T-cell (primary cell): ENCODE measurements at regions not wholly inside any gene's neighbourhood (a gene's known extent, or its start where the extent isn't known, plus 50 kb on each side); places are given as distances from the start of the nearest gene placed in this dataset.

ENCODE experiments used
- ATAC-seq, 4 experiments: fragments of 200-7000 bp in 3 of 4; fragments of 150-1000 bp in 1 of 4; cut with Tn5 transposase; replicated peaks in 1 of 4; 1 replicate in 3 of 4; 2 replicates in 1 of 4; pipeline ENCODE4 v1.10.0; 2021; ENCODE audit warnings: moderate library complexity in 3 of 4, mild to moderate bottlenecking in 2 of 4, moderate number of reproducible peaks in 1 of 4
- CTCF ChIA-PET, 2 donors: fragments of 300-600 bp; sonication (Branson Sonifier 250); formaldehyde crosslinking; loops; one replicate each; lab custom pipeline; 2022; ENCODE audit warnings: antibody characterized with exemption in 2 of 2; lab: Charles Lee
- POLR2A ChIA-PET, 2 donors: fragments of 300-600 bp; sonication (Branson Sonifier 250); formaldehyde crosslinking; loops; one replicate each; lab custom pipeline; 2022; ENCODE audit warnings: antibody characterized with exemption in 2 of 2; lab: Charles Lee
- DNase-seq, 35 experiments: peaks; one replicate each; pipeline versions ENCODE4 v3.0.0 to v3.0.0-alpha.2; 2013 to 2023
- H3K27ac ChIP-seq: one replicate; pipeline ENCODE4 v1.5.1; 2013; ENCODE audit warnings: low read length
- H3K27me3 ChIP-seq, 2 experiments: replicated peaks in 1 of 2; 1 replicate in 1 of 2; 2 replicates in 1 of 2; pipeline versions ENCODE4 v1.6.1 to v1.7.0; 2013; ENCODE audit warnings: low read length in 1 of 2, mixed read lengths in 1 of 2; ENCODE audit not compliant: control insufficient read depth in 2 of 2, insufficient read depth in 2 of 2; ENCODE audit errors: extremely low read depth in 1 of 2
- H3K36me3 ChIP-seq, 2 donors: 1 replicate in 1 of 2; 2 replicates in 1 of 2; pipeline versions ENCODE4 v1.6.1 to v1.7.0; 2013; ENCODE audit warnings: low read length in 1 of 2; ENCODE audit not compliant: control insufficient read depth in 2 of 2, insufficient read depth in 1 of 2; ENCODE audit errors: extremely low read depth in 1 of 2
- H3K4me1 ChIP-seq, 2 experiments: 1 replicate in 1 of 2; 2 replicates in 1 of 2; pipeline versions ENCODE4 v1.6.1 to v1.7.0; 2013; ENCODE audit warnings: low read length in 2 of 2, mixed read lengths in 1 of 2; ENCODE audit not compliant: insufficient read depth in 2 of 2, control insufficient read depth in 1 of 2; ENCODE audit errors: extremely low read depth in 1 of 2
- H3K4me3 ChIP-seq, 2 donors: 1 replicate in 1 of 2; 2 replicates in 1 of 2; pipeline versions ENCODE4 v1.5.1 to v1.7.0; 2013; ENCODE audit warnings: mild to moderate bottlenecking in 2 of 2, low read length in 1 of 2, moderate library complexity in 1 of 2; ENCODE audit not compliant: control insufficient read depth in 1 of 2; ENCODE audit errors: extremely low read depth in 1 of 2
- H3K9me3 ChIP-seq: 2 replicates; pipeline ENCODE4 v1.7.0; 2013
- H3K27ac Mint-ChIP-seq, 2 donors: one replicate each; pipeline ENCODE4 v1.8.0; 2020 to 2021; ENCODE audit warnings: mild to moderate bottlenecking in 2 of 2, mixed read lengths in 2 of 2
- H3K27me3 Mint-ChIP-seq, 2 donors: one replicate each; pipeline ENCODE4 v1.8.0; 2021 to 2022; ENCODE audit warnings: mixed read lengths in 2 of 2
- H3K36me3 Mint-ChIP-seq: one replicate; pipeline ENCODE4 v1.8.0; 2021; ENCODE audit warnings: mixed read lengths
- H3K4me1 Mint-ChIP-seq, 3 donors: one replicate each; pipeline ENCODE4 v1.8.0; 2020 to 2022; ENCODE audit warnings: mixed read lengths in 3 of 3, mild to moderate bottlenecking in 1 of 3
- H3K4me3 Mint-ChIP-seq, 3 donors: one replicate each; pipeline ENCODE4 v1.8.0; 2020 to 2022; ENCODE audit warnings: mild to moderate bottlenecking in 3 of 3, mixed read lengths in 3 of 3, moderate library complexity in 3 of 3
- H3K9me3 Mint-ChIP-seq, 3 donors: one replicate each; pipeline ENCODE4 v1.8.0; 2020 to 2022; ENCODE audit warnings: mixed read lengths in 3 of 3
- WGBS: methylation state at CpG from one replicate; pipeline ENCODE4 v1.1.5; 2013; ENCODE audit warnings: missing lambda C conversion rate; ENCODE audit not compliant: insufficient coverage; 5-methylcytosine and 5-hydroxymethylcytosine counted together

GRCh38 chr18:71403501-71403900, 1114.7 kb downstream of the SOCS6 start:
- Mint-ChIP-seq H3K9me3 (peaks cover 0 to 5% (median 0%) of the 10 kb centered on the region in 3 donors), H3K4me1 (no peaks in the 10 kb centered on the region), H3K27me3 (no peaks in the 10 kb centered on the region), H3K4me3 (no peak overlapping the region), H3K36me3 (no peaks in the 10 kb centered on the region), H3K27ac (no peak overlapping the region)
- POLR2A ChIA-PET = no interaction called here
- H3K27ac ChIP-seq = no peak overlapping the region
- CTCF ChIA-PET = no interaction called here
- H3K9me3 ChIP-seq = no peaks in the 10 kb centered on the region
- WGBS = no CpG with 5 or more reads among the region's 2 CpGs
- H3K36me3 ChIP-seq = no peaks in the 10 kb centered on the region
- no peak overlapping the region for H3K4me3 ChIP-seq
- DNase-seq (no peak), ATAC-seq (no peak)
- H3K27me3 ChIP-seq = no peaks in the 10 kb centered on the region
- no peaks in the 10 kb centered on the region for H3K4me1 ChIP-seq

DNA sequence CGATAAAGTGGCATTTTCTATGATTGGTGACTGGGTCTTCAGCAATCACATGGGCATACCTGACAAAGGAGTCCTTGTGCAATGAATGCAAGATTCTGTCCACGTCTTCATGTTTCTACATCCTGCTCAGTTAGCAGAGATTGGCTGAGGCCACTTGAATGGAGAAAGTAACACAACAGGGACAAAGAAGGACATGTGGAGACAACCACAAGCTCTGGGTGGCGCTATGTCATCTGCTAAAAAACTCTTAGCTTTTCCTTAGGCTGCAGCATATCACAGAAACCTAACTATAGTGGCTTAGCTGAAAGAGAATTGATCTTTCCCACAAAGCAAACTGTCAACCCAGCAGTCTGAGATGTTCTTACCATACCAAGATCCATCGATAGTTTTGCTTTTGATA, 1109.7 kb downstream of the SOCS6 start:
- DNase-seq = no peak

GRCh38 chr18:71388148-71388547, 1099.3 kb downstream of the SOCS6 start:
- Histone ChIP-seq H3K9me3 (no peaks in the 10 kb centered on the region), H3K4me3 (no peak overlapping the region), H3K4me1 (no peaks in the 10 kb centered on the region), H3K27ac (no peak overlapping the region), H3K36me3 (no peaks in the 10 kb centered on the region), H3K27me3 (no peaks in the 10 kb centered on the region)
- CTCF ChIA-PET = no interaction called here
- Mint-ChIP-seq H3K36me3 (no peaks in the 10 kb centered on the region), H3K27me3 (no peaks in the 10 kb centered on the region), H3K27ac (no peak overlapping the region), H3K9me3 (peaks cover 0 to 3% (median 2%) of the 10 kb centered on the region in 3 donors), H3K4me1 (no peaks in the 10 kb centered on the region), H3K4me3 (no peak overlapping the region)
- no peak for DNase-seq
- no peak for ATAC-seq
- WGBS = no CpG with 5 or more reads among the region's 3 CpGs
- POLR2A ChIA-PET = no interaction called here

More for the DNA sequence above, 1109.7 kb downstream of the SOCS6 start:
- Histone ChIP-seq H3K9me3 (no peaks in the 10 kb centered on the region), H3K4me3 (no peak overlapping the region), H3K27me3 (no peaks in the 10 kb centered on the region), H3K4me1 (no peaks in the 10 kb centered on the region), H3K36me3 (no peaks in the 10 kb centered on the region), H3K27ac (no peak overlapping the region)
- Mint-ChIP-seq H3K4me3 (no peak overlapping the region), H3K9me3 (peaks cover 0 to 3% (median 0%) of the 10 kb centered on the region in 3 donors), H3K27me3 (no peaks in the 10 kb centered on the region), H3K4me1 (no peaks in the 10 kb centered on the region), H3K27ac (no peak overlapping the region), H3K36me3 (no peaks in the 10 kb centered on the region)
- WGBS = 48% methylated on average over 3 of the region's 4 CpGs
- ChIA-PET POLR2A (no interaction called here), CTCF (interaction anchor here in 1 of 2 donors (0.9 kb wide), 1 partner anchor 22 kb away, joined by 4 read pairs; no protein-coding TSS in a partner anchor)
- no peak for ATAC-seq

DNA sequence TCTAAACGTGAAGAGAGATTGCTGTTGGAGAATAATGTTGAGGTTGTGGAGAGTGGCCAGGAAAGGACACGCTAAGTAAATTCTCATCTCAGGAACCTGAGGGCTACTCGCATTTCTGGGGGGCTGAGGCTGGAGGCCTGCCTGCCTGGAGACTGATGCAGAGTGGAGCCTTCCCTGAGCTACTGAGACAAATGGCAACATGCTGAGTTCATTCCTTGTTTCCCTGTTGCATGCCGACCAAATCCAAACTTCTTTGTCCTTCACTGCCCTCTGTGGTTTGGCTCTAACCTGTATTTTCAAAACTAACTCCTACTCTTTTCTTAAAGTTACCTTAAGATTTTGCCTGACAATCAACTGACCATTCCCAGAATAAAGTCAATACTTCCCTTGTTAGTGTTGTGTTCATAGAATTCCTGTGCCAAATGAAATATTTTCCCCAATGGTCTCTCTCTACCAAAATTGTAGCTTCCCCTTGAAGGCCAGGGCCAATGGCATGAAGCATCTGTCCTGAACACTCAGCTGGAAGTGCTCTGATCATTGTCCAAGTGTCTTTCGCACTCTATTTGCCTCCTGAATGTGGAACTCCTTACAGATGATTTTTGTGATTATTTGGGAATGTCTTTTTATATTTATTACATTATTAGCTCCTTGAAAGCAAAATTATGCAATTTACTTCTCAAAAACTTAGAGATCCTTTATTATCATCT, 1085.6 kb downstream of the SOCS6 start:
- H3K9me3 Mint-ChIP-seq = no peaks in the 10 kb centered on the region
- no peak overlapping the region for H3K4me3 Mint-ChIP-seq
- Histone ChIP-seq H3K4me1 (no peaks in the 10 kb centered on the region), H3K27ac (no peak overlapping the region), H3K36me3 (no peaks in the 10 kb centered on the region), H3K9me3 (no peaks in the 10 kb centered on the region), H3K27me3 (no peaks in the 10 kb centered on the region), H3K4me3 (no peak overlapping the region)
- CTCF ChIA-PET = no interaction called here
- ATAC-seq (no peak), DNase-seq (no peak)
- H3K4me1 Mint-ChIP-seq = no peaks in the 10 kb centered on the region
- POLR2A ChIA-PET = no interaction called here
- no peak overlapping the region for H3K27ac Mint-ChIP-seq
- no peaks in the 10 kb centered on the region for H3K36me3 Mint-ChIP-seq
- H3K27me3 Mint-ChIP-seq = no peaks in the 10 kb centered on the region
- WGBS = 57% methylated on average over 4 of the region's 5 CpGs

DNA sequence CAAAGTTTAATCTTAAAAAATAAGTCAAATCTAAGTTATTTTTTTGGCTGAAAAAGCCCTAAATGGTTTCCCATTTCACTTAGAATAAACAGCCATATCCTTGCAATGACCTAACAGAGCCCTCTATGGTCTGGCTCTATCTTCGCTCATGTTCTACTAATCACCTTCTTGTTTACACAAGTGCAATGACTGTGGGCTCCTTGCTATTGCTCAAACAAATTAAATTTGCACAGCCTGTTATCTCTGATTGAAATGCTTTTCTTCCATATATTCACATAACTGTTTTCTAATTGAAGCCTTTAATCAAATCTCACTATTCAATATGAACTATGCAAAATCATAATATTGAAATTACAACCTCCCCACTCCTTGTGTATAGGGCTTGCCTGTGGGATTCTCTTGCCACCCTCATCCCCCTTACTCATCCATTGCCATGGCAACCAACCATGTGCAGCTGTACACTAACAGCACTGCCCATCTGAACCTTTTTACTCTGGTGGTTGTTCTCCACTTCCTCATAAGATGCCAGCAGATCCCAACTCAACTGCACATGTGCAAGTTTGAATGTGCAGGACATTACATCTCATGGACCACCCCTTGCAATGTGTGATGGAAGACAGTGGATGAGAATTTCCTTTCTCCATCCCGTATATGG, 1083.2 kb downstream of the SOCS6 start:
- ChIA-PET POLR2A (interaction anchor here in 1 of 2 donors (0.5 kb wide), 1 partner anchor 537 kb away, joined by 5 read pairs; no protein-coding TSS in a partner anchor), CTCF (no interaction called here)
- 86% methylated on average over 1 of the region's 2 CpGs for WGBS
- H3K27ac ChIP-seq = no peak overlapping the region
- no peak overlapping the region for H3K27ac Mint-ChIP-seq
- H3K36me3 Mint-ChIP-seq = no peaks in the 10 kb centered on the region
- no peaks in the 10 kb centered on the region for H3K9me3 ChIP-seq
- no peaks in the 10 kb centered on the region for H3K27me3 ChIP-seq
- ATAC-seq (no peak), DNase-seq (no peak)
- no peaks in the 10 kb centered on the region for H3K36me3 ChIP-seq
- no peaks in the 10 kb centered on the region for H3K4me1 Mint-ChIP-seq
- no peak overlapping the region for H3K4me3 Mint-ChIP-seq
- H3K4me1 ChIP-seq = no peaks in the 10 kb centered on the region
- no peak overlapping the region for H3K4me3 ChIP-seq
- peaks cover under 1 to 13% (median 4%) of the 10 kb centered on the region in 3 donors for H3K9me3 Mint-ChIP-seq
- H3K27me3 Mint-ChIP-seq = no peaks in the 10 kb centered on the region

DNA sequence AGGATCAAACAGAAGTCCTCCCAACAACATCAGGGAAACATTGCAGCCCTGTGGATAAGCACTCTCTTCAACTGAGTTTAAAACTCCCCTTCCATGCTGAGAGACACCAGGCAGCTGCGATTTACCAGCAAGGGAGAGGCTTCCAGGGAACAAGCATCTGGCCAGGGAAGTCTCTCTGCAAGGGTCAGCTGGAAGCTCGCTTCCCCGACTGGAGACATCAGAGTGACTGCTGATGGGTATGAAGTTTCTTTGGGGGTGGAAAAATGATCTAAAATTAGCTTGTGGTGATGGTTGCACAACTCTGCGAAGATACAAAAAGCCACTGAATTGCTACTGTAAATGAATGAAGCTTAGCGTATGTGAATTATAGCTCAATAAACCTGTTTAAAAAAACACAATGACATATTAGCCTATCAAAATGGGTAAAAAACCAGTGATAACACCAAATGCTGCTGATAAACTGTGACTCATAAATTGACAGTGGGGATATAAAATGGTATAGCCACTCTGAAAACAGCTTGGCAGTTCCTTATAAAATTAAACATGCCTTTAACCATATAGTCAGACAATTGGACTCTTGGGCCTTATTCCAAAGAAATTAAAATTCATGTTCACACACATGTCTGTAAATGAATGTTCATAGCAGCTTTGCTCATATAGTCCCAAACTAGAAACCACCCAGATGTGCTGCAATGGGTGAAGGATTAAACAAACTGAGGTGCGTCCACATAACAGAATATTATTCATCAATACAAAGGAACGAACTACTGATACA, 1082.0 kb downstream of the SOCS6 start:
- H3K36me3 ChIP-seq = no peaks in the 10 kb centered on the region
- no peaks in the 10 kb centered on the region for H3K27me3 Mint-ChIP-seq
- H3K4me3 ChIP-seq = no peak overlapping the region
- H3K9me3 Mint-ChIP-seq = peaks cover 7 to 23% (median 12%) of the 10 kb centered on the region in 3 donors
- POLR2A ChIA-PET = no interaction called here
- no peak overlapping the region for H3K27ac Mint-ChIP-seq
- CTCF ChIA-PET = no interaction called here
- H3K27ac ChIP-seq = no peak overlapping the region
- no peaks in the 10 kb centered on the region for H3K4me1 ChIP-seq
- 40% methylated on average over 1 of the region's 7 CpGs for WGBS
- H3K4me1 Mint-ChIP-seq = no peaks in the 10 kb centered on the region
- no peak for ATAC-seq
- H3K27me3 ChIP-seq = no peaks in the 10 kb centered on the region
- no peaks in the 10 kb centered on the region for H3K36me3 Mint-ChIP-seq
- DNase-seq = no peak
- H3K4me3 Mint-ChIP-seq = no peak overlapping the region
- no peaks in the 10 kb centered on the region for H3K9me3 ChIP-seq
